Adrenal gland (tissue), 9 donors: ENCODE measurements at regions not wholly inside any gene's neighbourhood (a gene's known extent, or its start where the extent isn't known, plus 50 kb on each side); places are given as distances from the start of the nearest gene placed in this dataset.

Experiments used
- DNase-seq, 7 donors: peaks; one replicate each; pipeline ENCODE4 v3.0.0-alpha.2; 2019 to 2020
- H3K27ac ChIP-seq, 5 donors: fragments of 200-600 bp; sonication (generic) in 4 of 5; 1 replicate in 3 of 5; 2 replicates in 2 of 5; pipeline versions ENCODE4 v1.5.1 to v1.8.0; 2016 to 2020; ENCODE audit warnings: mild to moderate bottlenecking in 1 of 5
- H3K27me3 ChIP-seq: fragments of 200-600 bp; 2 replicates; pipeline ENCODE4 v1.8.0; 2021
- H3K36me3 ChIP-seq, 2 donors: fragments of 200-600 bp; replicated peaks in 1 of 2; 1 replicate in 1 of 2; 2 replicates in 1 of 2; pipeline versions ENCODE4 v1.5.1 to v1.8.0; 2018 to 2022
- H3K4me1 ChIP-seq, 2 donors: fragments of 200-600 bp; replicated peaks in 1 of 2; 1 replicate in 1 of 2; 2 replicates in 1 of 2; pipeline versions ENCODE4 v1.5.1 to v1.8.0; 2018 to 2021
- H3K4me3 ChIP-seq, 4 donors: fragments of 200-600 bp; sonication (generic) in 3 of 4; one replicate each; pipeline ENCODE4 v1.5.1; 2016 to 2018
- H3K9me3 ChIP-seq, 3 donors: fragments of 200-600 bp; sonication (generic) in 1 of 3; replicated peaks in 1 of 3; 1 replicate in 2 of 3; 2 replicates in 1 of 3; pipeline versions ENCODE4 v1.5.1 to v1.8.0; 2016 to 2021
- CTCF ChIP-seq, 6 experiments: fragments of 450-650 bp in 4 of 6; fragments of 200-600 bp in 2 of 6; sonication (generic) in 1 of 6; IDR thresholded peaks; 1 replicate in 5 of 6; 2 replicates in 1 of 6; pipeline versions ENCODE4 v1.5.1 to v1.8.0; 2016 to 2021; ENCODE audit warnings: antibody characterized with exemption in 6 of 6, mild to moderate bottlenecking in 2 of 6, moderate library complexity in 1 of 6
- POLR2A ChIP-seq, 2 donors: fragments of 450-650 bp; IDR thresholded peaks; one replicate each; pipeline ENCODE4 v1.6.1; 2017; ENCODE audit warnings: antibody characterized with exemption in 2 of 2, mild to moderate bottlenecking in 2 of 2, moderate library complexity in 1 of 2
- WGBS, 4 donors: extraction: QIAGEN DNeasy Blood & Tissue Kit in 2 of 4; methylation state at CpG; one replicate each; pipeline versions ENCODE4 v1.1.5 to v1.1.7; 2013 to 2017; 5-methylcytosine and 5-hydroxymethylcytosine counted together
- intact Hi-C, 2 donors: fragments of 100-400 bp; cut with DNase I; formaldehyde crosslinking; loops; one replicate each; pipeline versions ENCODE4 v1.14.1 to v1.15.0; 2022 to 2023
- donor health status: healthy with polysubstance abuse.
- donor health status: Bipolar disorder and iron deficiency.
- donor health status: DM: yes; HTN: yes; CAD: no.
- donor health status: DM: no; HTN: no; CAD: no.
- donor health status: DM: no; HTN: no; CAD: no.

- TF ChIP-seq POLR2A (IDR thresholded peaks at IDR 0.05) (no peak), CTCF (IDR thresholded peaks at IDR 0.05) (no peak)
- intact Hi-C loops, result no loop called here
- DNase-seq, result no peak
Measured at GRCh38 chr10:4217653-4218052, 432.6 kb upstream of the KLF6 start.

GRCh38 chr10:4217187-4217586 is 432.2 kb upstream of the KLF6 start:
- no peaks in the 10 kb centered on the region for H3K9me3 ChIP-seq
- DNase-seq, result no peak
- intact Hi-C loops, result no loop called here
- H3K27me3 ChIP-seq, result no peaks in the 10 kb centered on the region
- no peak overlapping the region for H3K4me3 ChIP-seq
- TF ChIP-seq CTCF (IDR thresholded peaks at IDR 0.05) (no peak), POLR2A (IDR thresholded peaks at IDR 0.05) (no peak)
- no peaks in the 10 kb centered on the region for H3K36me3 ChIP-seq
- no peaks in the 10 kb centered on the region for H3K4me1 ChIP-seq
- H3K27ac ChIP-seq, result no peak overlapping the region
- 72 to 83% (median 78%) methylated on average over 5 of the region's 5 CpGs for WGBS, 4 donors

More at GRCh38 chr10:4217653-4218052, 432.6 kb upstream of the KLF6 start:
- no peak overlapping the region for H3K27ac ChIP-seq
- WGBS, 4 donors, result 85 to 91% (median 90%) methylated on average over 9 of the region's 9 CpGs
- no peaks in the 10 kb centered on the region for H3K9me3 ChIP-seq
- H3K4me1 ChIP-seq, result no peaks in the 10 kb centered on the region
- no peaks in the 10 kb centered on the region for H3K36me3 ChIP-seq
- no peak overlapping the region for H3K4me3 ChIP-seq
- H3K27me3 ChIP-seq, result no peaks in the 10 kb centered on the region

GRCh38 chr10:4216726-4217125 is 431.7 kb upstream of the KLF6 start:
- H3K4me1 ChIP-seq, result no peaks in the 10 kb centered on the region
- no peak overlapping the region for H3K27ac ChIP-seq
- WGBS, 4 donors, result 47 to 59% (median 53%) methylated on average over 3 of the region's 3 CpGs
- H3K9me3 ChIP-seq, result no peaks in the 10 kb centered on the region
- intact Hi-C loops, result no loop called here
- DNase-seq, result no peak
- H3K4me3 ChIP-seq, result no peak overlapping the region
- no peak for TF ChIP-seq CTCF (IDR thresholded peaks at IDR 0.05)
- TF ChIP-seq POLR2A (IDR thresholded peaks at IDR 0.05), result no peak
- no peaks in the 10 kb centered on the region for H3K36me3 ChIP-seq
- H3K27me3 ChIP-seq, result no peaks in the 10 kb centered on the region

- no peaks in the 10 kb centered on the region for H3K4me1 ChIP-seq
- H3K27ac ChIP-seq, result no peak overlapping the region
- no peaks in the 10 kb centered on the region for H3K27me3 ChIP-seq
- 72 to 84% (median 79%) methylated on average over 4 of the region's 4 CpGs for WGBS, 4 donors
- no peaks in the 10 kb centered on the region for H3K36me3 ChIP-seq
- TF ChIP-seq CTCF (IDR thresholded peaks at IDR 0.05) (no peak), POLR2A (IDR thresholded peaks at IDR 0.05) (no peak)
- no peak for DNase-seq
- no peaks in the 10 kb centered on the region for H3K9me3 ChIP-seq
- intact Hi-C loops, result no loop called here
- no peak overlapping the region for H3K4me3 ChIP-seq
Measured at GRCh38 chr10:4215963-4216575, 431.1 kb upstream of the KLF6 start.
